IPS-11a (cell line): ENCODE measurements at regions not wholly inside any gene's neighbourhood (a gene's known extent, or its start where the extent isn't known, plus 50 kb on each side); places are given as distances from the start of the nearest gene placed in this dataset.

Experiments used
- H3K4me3 ChIP-seq: one replicate; pipeline ENCODE4 v1.5.1; 2013; ENCODE audit warnings: low read depth, low read length, control low read depth

DNA sequence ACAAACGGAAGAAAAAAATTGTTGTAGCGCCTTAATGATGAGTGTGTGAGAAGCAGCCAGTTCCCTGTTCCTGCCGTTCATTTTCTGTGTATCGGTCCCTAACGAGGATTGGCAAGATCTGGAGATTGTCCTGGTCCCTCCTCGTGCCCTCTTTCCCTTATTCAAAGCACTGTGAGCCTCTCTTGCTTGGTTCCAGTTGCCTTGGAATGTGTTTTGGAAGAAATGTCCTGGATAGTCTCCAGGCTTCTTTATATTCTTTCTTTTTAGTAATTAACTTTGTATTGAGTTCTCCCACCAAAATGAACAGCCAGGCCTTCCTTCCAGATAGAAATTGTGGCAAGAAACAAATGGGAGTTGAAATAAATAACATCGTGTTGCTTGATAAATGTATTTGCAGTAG is 348.3 kb downstream of the CDH26 start:
- no peak overlapping the region for H3K4me3 ChIP-seq

DNA sequence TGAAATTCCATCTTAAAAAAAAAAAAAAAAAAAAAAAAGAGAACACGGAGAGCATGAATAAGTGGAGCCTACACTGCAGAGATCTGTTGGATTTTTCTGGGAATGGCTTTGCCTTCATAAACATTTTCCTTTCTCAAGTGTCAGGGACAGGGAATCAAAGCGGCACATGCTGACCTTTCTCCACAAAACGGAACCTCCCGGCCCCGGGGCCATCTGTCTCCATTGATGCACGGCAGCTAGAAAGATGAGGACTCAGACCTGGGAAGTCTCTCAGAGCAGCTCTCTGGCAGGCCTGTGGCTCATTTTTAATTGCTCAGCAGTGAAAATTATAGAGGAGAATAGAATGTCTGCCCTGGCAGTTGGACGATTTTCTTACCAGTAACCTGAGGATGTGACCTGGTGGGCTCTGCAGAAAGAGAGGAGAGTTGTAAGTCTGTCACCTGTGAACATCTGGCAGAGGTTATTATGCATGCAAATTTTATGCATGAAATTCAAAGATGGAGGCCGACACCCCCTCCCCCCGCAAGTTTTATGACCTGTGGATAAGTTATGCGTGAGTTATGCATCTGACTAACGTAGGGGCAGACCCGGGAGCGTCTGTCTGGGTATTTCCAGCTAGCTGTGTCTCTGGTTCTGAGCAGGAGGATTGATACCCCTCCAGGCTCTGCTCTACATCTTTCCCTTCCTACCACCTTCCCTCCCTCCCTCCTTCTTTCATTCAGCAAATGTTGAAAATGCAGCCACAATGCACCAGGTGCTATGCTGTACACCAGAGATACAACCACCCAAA is 352.5 kb downstream of the CDH26 start:
- no peak overlapping the region for H3K4me3 ChIP-seq

DNA sequence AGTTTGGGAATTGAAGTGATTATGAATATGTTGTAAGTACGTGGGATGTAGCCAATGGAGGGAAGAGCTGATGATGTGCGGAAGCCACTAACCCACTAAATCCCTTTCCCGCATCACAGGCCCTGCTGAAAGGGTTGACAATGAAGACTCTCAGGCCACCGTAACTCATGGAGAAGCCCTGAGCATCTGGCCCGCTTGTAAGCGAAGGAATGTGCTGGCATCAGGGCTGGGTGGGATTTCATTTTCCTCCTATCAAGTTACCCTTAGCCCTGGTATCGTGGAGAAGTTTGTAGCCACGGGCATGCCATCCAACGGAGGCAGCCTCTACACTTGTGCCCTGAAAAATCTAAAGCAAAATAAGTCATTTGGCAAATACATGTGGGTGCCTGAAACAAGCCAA is 355.0 kb downstream of the CDH26 start:
- no peak overlapping the region for H3K4me3 ChIP-seq

DNA sequence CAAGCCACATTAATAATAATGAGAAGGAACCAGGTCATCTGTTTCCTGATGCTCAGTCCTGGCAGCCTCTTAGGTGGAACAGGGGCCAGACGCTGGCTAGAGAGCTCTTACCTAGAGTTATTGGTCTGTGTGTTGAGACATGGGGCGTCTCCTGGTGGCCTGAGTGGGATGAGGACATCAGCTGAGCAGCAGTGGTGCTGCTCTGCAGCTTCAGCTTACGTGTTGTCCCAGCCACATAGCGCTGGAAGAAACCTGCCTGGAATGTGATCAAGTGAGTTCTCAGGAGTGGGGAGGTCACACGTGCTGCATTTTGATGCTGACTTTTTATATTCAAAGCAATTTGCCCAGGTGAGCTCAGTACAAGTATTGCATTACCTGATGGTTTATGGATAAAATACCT is 355.4 kb downstream of the CDH26 start:
- no peak overlapping the region for H3K4me3 ChIP-seq

DNA sequence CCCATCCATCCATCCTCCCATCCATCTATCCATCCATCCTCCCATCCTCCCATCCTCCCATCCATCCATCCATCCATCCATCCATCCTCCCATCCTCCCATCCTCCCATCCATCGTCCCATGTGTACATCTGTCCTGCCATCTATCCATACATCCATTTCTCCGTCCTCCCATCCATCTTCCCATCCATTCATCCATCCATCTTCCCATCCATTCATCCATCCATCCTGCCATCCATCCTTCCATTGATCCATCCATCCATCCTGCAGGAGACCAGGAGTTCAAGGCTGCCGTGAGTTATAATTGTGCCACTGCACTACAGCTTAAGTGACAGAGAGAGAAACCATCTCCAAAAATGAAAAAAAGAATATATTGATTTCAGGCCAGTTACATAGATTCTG is 356.5 kb downstream of the CDH26 start:
- no peak overlapping the region for H3K4me3 ChIP-seq

DNA sequence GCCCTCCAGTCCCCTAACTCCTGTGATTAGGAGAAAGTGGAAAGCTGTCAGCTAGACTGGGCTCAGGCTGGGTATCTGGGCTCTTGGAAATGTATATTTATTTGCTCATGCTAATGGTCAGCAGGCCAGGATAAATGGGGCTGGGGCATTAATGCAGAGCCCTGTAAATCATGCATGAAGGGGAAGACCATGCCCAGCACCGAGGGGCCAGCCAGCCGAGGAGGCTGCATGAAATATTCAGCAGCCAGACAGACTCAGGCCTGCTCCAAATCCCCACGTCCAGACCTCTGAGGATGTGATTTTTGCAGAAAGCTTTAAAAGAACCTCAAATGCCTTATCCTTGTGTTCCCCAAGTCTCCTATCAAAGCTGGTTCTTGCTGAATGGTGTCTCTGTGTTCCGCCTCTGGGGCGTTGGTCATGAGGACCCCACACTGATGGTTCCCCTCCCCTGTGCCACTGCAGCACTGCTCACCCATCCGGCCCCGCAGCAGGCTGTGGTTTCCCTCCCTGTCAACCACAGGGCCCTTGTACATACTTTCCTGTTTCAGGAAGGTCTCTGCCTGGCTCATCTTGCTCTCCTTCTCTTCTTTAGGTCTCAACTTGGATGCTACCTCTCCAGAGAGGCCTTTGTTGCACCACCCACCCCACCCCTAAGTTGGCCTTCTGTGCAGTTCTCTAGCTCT is 358.4 kb downstream of the CDH26 start:
- no peak overlapping the region for H3K4me3 ChIP-seq

DNA sequence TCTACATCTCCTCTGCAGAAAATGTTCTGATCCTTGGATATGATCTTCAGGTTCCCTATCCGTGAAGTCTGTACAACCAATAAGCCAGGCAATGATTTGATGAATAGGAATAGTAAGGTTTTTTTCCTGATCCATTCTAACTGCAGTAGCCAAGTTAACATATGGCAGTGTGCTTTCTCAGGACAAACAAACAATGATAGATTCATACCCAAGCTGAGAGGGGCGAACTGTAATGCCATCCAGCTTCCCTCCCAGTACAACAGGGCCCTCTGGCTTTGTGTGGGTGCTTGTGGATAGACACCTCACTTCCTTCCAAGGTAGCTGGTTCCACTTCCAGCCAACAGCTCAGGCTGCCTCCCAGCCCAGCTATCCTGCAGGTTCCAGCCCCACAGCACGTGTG is 359.2 kb downstream of the CDH26 start:
- no peak overlapping the region for H3K4me3 ChIP-seq

DNA sequence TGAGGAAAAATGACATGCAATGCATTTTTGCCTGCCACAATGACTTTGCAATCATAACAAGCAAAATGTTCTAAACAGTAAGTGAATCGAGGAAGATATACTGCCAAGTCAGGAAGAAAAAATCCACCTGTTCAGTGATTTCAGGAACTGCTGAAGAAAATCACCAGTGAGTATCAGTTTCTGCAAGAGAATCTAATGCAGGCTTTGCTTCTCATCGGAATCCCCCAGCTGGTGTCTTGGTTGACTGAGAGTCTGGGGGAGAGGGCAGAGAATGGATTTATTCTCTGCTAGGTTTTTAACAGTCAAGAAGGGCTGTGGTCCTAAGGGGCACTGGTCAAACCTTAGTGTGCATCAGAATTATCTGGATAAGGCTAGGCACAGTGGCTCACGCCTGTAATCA is 363.4 kb downstream of the CDH26 start:
- no peak overlapping the region for H3K4me3 ChIP-seq

DNA sequence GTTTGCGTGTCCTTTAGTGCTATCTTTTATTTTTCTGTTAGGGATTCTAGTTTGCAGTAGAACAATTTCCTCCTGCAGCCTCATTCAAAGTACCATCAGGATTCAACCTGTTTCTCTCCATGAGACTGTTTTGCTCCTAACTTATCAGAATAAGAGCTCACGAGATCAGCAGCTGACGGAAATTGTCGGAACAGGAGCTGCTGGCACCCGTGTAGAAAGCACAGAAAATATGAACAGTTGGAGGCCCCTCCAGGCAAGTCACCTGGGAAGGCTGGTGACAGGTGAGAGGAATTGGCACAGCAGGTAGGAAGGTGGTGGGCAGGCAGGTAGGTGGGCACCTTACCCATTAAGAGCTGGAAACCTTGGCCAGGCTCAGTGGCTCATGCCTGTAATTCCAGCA is 368.6 kb downstream of the CDH26 start:
- H3K4me3 ChIP-seq: no peak overlapping the region

DNA sequence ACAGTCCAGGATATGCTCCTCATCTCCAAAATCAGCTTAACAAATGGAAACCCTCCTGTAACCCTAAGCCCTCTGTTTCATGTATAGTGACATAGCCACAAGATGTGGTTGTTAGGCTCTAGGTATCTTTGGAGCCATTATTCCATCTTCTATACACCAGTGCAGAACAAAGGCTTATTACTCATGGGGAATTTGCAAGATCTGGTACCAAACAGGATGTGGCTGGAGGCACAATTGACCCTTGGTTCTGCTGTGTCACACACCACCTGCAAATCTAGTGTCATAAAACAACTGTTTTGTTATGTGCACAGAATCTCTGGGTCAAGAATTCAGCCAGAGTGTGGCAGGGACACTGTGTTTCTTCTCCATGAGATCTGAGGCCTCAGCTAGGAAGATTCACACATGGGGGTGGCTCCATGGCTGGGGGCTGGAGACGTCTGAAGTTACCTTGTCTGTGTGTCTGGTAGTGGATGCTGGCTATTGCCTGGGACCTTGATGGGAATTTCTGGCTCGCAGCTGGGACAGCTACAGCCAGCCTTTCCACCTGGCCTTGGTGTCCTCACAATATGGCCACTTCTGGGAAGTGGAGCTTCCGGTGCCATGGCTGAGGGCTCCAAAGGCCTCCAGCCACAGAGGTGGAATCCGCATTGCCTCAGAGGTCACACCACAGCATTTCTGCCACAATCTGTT is 369.9 kb downstream of the CDH26 start:
- H3K4me3 ChIP-seq: no peak overlapping the region

DNA sequence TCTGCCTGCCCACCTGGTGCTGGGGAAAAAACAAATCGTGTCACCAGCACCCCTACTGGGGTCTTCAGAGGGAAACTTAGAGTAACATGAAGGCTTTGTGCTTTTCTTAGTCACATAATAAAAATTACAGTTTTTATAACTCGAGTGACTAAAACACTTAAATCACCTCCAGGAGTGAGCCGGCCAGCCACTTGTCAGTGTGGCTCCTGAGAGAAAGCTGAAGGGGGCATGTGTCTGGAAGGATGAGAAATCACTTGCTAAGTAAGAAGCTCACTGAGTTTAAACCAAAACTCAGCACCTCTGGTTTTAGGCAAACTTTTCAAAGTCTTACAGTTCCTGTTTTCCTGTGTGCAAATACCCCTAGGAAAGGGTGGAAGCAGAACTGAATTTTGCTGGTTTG is 372.2 kb downstream of the CDH26 start:
- no peak overlapping the region for H3K4me3 ChIP-seq

DNA sequence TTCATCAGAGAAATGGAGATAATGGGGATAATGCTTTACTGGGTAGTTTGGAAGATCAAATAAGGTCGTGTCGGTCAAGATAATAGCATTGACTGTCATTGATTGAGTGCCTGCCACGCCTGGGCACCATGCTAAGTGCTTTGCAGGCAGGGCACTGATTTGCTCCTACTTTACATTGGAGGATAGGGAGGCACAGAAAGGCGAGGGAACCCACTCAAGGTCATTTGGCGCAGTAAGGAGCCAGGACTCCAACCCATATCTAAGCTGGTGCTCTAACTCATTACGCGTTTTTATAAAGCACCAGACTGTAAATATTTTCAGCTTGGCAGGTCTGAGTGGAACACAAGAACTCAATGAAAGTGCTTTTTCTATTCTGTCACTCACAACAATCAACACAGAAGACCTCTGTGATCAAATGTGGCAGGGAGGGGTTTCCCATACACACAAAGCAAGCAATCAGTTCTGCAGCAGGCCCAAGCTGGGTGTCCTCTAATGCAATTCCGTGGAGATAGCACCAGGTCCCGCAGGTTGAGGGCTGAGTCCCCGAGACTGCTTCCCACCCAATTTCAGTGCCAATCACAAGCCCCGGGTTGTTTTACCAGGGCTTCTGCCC is 373.6 kb downstream of the CDH26 start:
- no peak overlapping the region for H3K4me3 ChIP-seq

DNA sequence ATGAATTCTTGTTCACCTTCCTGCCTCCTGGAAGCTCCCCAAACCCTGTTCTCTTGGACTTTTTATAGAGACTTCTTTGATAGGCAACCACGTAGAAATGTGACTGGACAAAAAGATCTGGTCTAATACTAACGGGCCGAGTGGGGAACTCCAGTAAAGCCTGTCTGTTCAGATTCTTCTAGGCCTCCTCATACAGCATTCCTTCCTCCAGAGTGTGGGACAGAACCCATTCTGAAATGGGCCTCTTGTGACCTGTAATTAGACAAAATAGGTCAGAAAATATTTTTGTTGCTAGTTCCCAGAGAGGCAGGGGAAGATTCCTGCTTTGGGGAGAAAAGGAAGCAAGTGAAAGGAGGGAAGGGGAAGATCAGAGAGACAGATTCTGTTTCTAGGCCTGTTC is 374.3 kb downstream of the CDH26 start:
- H3K4me3 ChIP-seq: no peak overlapping the region

DNA sequence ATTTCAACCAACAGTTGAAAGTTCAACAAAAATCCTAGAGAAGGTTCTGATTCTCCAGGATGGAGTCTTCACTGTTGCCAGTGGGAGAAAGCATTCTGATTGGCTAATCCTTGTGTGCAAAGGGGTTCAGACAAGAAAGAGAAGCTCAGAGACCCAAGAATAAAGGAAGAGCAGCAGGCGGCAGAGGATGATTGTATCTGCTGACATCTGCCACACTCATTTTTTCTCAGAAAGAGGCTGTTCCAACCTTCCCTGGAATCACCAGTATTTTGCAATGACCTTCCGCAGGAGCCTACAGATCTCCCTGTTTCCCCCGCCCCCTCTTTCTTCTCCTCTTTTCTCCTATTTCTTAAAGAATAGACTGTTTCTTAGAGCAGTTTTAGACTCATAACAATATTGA is 376.7 kb downstream of the CDH26 start:
- no peak overlapping the region for H3K4me3 ChIP-seq

DNA sequence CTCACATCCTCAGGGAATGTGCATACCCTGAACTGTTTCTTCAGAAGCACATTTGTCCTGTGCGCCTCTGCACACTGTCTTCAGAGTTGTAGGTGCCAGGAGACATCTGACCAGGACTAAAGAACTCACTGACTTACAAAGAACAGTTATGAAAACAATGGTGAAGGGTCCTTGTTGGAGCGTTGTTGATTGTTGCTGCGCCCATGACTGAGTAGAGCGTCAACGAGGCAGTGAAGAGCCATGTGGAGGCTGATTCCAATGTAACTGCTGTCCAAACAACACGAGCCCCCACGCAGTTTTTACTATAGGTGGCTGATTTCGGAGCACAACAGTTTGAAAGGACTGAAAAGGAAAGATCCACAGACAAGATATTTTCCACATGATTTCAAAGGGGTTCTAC is 380.3 kb downstream of the CDH26 start:
- H3K4me3 ChIP-seq: no peak overlapping the region

DNA sequence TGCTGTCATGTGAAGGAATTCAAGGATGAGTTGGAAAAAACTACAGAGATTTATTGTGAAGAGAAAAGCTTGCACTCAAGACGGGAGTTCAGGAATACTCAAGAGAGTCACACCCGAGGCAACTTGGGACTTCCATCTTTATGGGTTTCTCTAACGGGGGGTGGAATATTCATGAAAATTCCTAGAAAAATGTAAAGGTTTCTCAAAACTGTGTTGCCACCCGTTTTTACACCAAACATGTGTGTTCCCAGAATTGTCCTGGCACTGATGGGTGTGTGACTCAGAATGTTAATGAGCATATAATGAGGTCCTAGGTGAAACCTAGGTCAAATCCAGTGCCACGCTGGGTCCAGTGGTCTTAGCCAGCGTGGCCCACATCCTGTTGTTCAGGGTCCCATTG is 381.5 kb downstream of the CDH26 start:
- no peak overlapping the region for H3K4me3 ChIP-seq

DNA sequence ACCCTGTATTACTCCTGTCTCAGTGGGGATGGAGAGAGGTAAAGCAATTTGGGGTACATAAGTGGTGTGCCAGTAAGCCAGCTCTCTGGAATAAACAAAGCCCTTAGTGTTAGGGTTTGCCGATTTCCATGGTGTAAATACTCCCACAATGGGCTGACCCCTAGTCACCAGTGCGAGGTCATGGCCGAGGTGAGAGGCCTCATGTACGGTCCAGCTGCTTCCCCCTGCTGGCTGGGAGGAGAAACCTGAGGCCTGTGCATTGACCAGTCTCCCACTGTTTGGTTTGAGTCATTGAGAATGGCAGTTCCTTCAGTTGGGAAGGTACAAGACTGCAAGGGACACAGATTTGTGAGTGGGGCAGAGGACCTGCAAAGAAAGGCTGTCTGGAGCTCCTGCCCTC is 382.0 kb downstream of the CDH26 start:
- no peak overlapping the region for H3K4me3 ChIP-seq

DNA sequence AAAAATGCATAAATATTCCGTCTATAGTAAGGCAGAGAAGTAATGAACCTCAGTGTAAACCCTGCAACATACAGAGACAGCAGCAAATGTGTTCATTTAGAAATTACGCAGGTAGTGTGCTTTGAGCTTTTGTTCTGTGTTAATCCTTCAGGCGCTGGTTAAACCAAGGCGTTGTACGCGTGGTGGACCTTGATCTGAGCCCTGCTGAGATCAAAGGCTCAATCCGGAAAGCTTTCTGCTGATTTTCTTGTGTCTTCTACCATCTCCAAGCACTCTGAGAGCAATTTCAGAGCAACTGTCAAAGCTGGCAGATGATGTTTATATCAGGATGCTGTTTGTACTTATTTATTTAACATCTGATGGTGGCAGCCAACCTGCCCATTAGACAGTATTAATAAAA is 382.8 kb downstream of the CDH26 start:
- H3K4me3 ChIP-seq: no peak overlapping the region

DNA sequence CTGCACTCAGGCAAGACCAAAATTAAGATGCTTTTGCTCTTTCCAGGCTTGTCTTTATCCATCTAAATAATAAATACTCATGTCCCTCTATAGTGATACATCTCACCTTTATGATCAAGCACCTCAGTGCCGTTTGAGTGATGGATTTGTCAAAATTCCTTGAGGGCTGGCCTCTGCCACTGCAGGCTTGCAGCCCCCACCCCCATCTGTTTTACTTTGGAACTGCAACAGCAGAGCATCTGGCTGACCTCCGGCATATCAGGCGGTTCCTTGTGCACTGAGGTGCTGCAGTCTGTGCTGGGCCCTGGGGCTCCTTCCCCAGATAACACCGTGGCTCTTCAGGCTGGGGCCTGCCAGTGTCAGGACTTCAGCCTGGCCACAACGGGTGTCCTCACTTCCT is 386.9 kb downstream of the CDH26 start:
- H3K4me3 ChIP-seq: no peak overlapping the region

DNA sequence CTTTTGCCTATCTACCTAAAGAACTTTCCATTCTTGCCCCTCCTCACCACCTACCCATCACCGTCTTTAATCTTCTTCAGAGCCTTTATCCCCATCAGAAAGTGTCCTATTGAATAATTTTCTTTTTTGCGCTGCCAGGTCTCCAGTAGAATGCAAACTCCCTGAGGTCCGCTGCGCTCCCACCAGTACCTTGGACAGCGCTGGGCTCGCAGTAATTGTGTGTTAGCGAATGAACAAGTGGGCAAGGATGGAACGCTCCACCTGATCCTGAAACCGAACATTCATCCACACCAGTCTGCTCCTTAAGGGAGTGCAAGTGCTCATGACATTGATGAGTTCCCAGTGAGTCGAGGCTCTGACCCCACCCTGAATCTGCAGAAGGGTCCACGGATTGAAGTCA is 391.2 kb downstream of the CDH26 start:
- H3K4me3 ChIP-seq: no peak overlapping the region

DNA sequence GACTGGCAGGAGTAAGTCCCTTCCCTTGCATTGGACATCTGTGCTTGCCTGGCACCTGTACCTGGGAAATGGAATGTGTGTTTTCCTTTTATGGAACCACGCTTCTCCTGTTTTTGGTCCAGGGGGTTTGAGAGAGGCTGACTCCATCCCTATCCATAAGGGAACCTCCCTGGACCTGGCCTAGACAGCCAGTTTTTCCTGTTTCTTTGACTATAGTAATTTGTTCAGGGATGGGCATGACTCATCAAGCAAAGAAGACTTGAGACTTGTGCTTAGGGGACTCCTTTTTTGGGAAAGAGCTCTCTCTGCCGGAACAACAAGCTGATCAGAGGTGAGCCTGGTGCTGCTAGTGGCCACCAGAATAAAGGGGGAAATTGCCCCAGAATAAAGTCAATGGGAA is 393.8 kb downstream of the CDH26 start:
- H3K4me3 ChIP-seq: no peak overlapping the region

DNA sequence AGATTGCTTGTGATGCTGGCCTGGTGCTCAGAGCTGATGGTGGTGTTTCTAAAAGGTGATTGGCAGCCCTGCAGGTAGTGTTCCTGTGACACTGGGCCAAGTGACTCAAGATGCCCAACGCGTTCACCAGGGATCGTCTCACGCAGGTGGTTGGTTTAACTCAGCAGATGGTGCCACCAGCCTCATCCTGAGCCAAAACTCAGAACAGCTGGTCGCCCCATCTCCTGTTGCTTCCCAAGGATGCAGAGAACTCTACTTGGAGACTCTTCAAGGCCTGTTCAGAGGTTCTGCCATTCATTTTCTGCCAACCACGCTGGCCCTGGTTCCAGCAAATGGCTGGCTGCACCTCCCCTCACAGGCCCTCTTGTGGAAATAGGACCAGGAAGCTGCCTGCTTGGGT is 394.4 kb downstream of the CDH26 start:
- H3K4me3 ChIP-seq: no peak overlapping the region
